Retinal pigment epithelial cell (primary cell): ENCODE measurements at regions not wholly inside any gene's neighbourhood (a gene's known extent, or its start where the extent isn't known, plus 50 kb on each side); places are given as distances from the start of the nearest gene placed in this dataset.
"Not testable (repeated sequence)": the region's sequence is repeated elsewhere in the genome, so short reads cannot be mapped to it uniquely, and the experiment has no call there.

Experiments
- DNase-seq: peaks from one replicate; pipeline ENCODE4 v3.0.0-alpha.2; 2010; ENCODE audit warnings: low read depth
- H3K4me3 ChIP-seq: 2 replicates; pipeline ENCODE4 v1.5.1; 2011; ENCODE audit warnings: mild to moderate bottlenecking, low read length, control low read depth, moderate library complexity
- TF ChIP-seq, protein P1 (sequence below): conservative IDR thresholded peaks from 2 replicates; pipeline ENCODE4 v1.5.1; 2011; ENCODE audit warnings: low read depth, low read length, control low read depth, inconsistent platforms

DNA sequence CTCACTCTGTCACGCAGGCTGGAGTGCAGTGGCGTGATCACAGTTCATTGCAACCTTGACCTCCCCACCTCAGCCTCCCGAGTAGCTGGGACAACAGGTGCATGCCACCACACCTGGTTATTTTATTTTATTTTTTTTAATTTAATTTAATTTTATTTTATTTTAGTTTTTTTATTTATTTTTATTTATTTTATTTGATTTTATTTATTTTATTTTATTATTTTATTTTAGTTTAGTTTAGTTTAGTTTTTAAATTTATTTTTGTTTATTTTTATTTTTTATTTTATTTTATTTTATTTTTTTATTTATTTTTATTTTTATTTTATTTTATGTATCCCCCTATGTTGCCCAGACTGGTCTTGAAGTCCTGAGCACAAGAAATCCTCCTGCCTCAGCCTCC lies 202.3 kb upstream of the SLCO3A1 start:
- H3K4me3 ChIP-seq = no peak overlapping the region
- no peak for DNase-seq
- TF ChIP-seq, protein P1, sequence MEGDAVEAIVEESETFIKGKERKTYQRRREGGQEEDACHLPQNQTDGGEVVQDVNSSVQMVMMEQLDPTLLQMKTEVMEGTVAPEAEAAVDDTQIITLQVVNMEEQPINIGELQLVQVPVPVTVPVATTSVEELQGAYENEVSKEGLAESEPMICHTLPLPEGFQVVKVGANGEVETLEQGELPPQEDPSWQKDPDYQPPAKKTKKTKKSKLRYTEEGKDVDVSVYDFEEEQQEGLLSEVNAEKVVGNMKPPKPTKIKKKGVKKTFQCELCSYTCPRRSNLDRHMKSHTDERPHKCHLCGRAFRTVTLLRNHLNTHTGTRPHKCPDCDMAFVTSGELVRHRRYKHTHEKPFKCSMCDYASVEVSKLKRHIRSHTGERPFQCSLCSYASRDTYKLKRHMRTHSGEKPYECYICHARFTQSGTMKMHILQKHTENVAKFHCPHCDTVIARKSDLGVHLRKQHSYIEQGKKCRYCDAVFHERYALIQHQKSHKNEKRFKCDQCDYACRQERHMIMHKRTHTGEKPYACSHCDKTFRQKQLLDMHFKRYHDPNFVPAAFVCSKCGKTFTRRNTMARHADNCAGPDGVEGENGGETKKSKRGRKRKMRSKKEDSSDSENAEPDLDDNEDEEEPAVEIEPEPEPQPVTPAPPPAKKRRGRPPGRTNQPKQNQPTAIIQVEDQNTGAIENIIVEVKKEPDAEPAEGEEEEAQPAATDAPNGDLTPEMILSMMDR = no peak

DNA sequence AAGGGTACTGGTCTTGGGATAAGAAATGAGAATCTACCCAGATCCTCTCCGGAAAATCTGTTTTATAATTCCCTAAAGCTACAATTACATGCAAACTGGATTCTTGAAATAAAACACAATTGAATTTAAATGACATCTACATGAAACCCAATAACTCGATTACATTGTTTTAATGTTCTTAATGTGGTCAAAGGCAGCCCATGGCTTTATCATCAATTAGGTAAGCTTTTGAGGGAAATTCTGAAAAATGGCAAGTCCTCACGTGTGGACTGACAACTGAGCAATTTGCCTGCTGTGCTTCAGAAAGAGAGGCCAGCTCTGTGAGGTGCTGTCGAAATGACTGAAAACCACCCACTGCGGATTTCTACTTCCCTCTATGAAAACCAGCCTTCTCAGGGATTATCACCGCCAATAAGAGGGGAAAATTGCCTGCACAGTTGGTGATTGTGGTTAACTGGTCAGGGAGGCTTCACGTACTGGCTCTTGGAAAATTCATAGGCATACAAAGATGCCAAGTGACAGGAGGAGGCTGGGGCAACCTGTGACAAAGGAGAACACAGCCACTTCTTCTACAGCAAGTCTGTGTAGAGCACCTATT lies 200.8 kb upstream of the SLCO3A1 start:
- H3K4me3 ChIP-seq = no peak overlapping the region
- TF ChIP-seq, protein P1 = no peak
- DNase-seq = no peak

DNA sequence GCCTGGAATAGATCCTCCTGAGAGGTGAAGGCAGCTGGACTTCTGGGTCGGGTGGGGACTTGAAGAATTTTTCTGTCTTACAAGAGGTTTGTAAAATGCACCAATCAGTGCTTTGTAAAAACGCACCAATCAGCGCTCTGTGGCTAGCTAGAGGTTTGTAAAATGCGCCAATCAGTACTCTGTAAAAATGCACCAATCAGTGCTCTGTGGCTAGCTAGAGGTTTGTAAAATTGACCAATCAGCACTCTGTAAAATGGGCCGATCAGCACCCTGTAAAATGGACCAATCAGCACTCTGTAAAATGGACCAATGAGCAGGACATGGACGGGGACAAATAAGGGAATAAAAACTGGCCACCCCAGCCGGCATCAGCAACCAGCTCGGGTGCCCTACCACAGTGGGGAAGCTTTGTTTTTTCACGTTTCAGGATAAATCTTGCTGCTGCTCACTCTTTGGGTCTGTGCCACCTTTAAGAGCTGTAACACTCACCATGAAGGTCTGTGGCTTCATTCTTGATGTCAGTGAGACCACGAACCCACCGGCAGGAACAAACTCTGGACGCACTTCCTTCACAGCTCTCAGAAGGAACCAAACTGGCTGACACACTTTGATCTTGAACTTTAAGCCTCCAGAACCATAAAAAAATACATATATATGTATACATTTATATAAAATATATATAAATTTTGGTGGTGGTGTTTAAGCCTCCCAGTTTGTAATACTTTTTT lies 197.8 kb upstream of the SLCO3A1 start:
- DNase-seq, H3K4me3 ChIP-seq: not testable (repeated sequence)

DNA sequence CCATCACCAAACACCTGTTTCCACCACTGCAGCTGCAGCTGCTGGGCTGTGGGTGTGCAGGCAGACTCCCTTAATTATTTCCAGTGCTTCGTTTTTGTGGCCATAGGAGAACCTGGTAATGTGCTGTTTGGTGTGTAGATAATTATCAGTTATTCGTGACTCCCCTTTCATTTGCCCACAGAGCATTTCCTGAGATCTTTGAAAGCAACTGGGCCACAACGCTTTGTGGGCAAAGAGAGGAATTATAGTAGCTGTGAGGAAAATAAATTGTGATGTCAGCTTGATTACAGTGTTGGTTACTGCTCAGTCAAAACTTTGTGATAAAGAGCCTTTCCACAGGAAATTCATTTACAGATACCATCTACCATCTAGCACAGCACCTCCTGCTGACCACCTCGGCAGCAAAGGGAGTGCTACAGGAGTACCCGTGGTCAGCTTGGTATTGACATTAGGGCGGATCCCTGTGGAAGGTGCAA lies 193.3 kb upstream of the SLCO3A1 start:
- no peak overlapping the region for H3K4me3 ChIP-seq
- no peak for DNase-seq
- TF ChIP-seq, protein P1 = no peak

DNA sequence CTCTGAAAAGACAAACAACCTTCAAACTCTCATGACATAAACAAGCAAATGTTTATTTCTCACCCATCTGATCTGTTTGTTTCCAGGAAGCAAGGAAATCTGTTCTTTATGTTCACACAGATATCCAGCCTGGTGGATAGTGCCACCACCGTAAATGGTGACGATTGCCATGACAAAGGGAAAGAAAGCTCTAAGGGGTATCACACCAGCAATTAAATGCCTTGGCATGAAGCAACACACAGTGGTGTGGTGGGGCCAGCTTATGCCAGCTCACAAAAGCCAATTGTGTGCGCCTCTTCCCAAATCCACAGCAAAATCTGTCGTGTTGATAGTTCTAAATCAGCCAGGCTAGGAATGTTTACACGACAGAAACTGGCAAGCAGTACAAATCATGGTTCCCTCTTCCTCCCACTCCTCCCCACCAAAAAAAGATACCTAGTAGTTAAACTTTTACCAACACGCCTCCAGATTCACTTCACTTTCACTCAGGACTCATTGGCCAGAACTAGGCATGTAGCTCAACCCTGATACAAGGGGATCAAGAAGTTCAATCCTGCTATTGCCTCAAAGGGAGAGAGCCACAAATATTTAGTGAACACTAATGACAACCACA lies 189.2 kb upstream of the SLCO3A1 start:
- no peak for DNase-seq
- TF ChIP-seq, protein P1 = no peak
- H3K4me3 ChIP-seq = no peak overlapping the region

DNA sequence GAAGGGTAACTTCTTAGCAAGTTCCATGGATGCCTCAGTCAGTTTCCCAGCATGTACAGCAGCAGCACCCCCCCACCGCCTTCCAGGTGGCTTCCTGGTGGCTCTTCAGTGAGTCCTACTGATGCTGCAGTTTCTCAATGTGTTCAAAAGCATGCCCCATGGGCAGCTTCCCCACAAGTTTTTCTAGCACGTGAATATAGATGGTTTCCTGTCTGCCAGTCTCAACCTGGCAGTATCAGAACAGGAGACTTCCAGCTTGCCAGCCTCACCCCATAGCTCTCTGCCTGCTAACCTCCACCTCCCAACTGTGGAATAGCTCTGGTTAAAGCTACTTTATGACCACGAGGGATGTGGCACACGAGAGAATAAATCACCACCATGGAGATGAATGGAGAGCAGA lies 188.3 kb upstream of the SLCO3A1 start:
- no peak overlapping the region for H3K4me3 ChIP-seq
- no peak for DNase-seq
- TF ChIP-seq, protein P1 = no peak

DNA sequence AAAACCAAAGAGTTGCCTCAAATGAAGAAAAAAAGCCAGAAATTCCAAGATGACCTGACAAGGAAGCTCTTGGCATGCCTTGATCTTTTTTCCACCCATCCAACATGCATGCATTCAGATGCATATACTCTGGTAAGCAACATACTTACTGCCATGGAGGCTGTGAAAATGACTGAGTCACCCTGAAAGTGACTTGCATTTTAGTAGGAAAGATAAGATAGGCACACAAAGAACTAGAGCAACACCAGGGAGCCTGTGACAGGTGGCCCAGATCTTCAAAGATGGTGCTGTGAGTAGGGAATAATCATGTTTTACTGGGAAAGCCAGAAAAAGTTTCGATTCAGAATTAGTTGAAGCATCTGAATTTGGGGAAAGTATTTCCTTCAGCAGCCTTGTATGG lies 185.1 kb upstream of the SLCO3A1 start:
- no peak for DNase-seq
- TF ChIP-seq, protein P1 = no peak
- no peak overlapping the region for H3K4me3 ChIP-seq
